ENCODE measurements at regions not wholly inside any gene's neighbourhood (a gene's known extent, or its start where the extent isn't known, plus 50 kb on each side); places are given as distances from the start of the nearest gene placed in this dataset.

DNA sequence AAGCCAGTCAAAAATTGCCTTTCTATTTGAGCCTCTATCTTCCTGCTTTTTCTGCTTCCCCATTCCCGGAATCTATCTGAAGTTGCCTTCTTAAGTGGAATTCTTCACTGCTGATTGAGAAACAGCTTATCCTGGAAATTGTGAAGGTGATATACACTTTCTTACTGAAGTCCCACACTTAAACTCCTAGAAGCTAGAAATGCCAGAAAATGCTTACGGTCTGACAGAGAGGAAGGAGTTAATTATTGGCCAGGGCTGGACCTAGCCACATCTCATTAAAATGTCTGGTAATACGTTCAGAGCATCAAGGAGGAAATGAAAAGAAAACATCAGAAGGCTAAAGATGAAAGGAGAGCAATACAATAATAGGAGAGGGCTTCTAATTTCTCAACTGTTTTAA is 292.5 kb upstream of the SNX7 start:
- Histone ChIP-seq H3K9ac (ENCODE audit: control insufficient read depth, insufficient read depth, low read length) (no peak overlapping the region), H3K27ac (ENCODE audit: control insufficient read depth, insufficient read depth) (no peak overlapping the region)
- BruUV-seq (replicated peaks): no TSS peak

GRCh38 chr1:98367426-98367825 is 294.1 kb upstream of the SNX7 start:
- ChIA-PET RAD21 (ENCODE audit: unreplicated experiment) (no interaction called here), SMC1A (ENCODE audit: uncharacterized antibody, unreplicated experiment) (no interaction called here), POLR2A (no interaction called here), CTCF (interaction anchor here (0.6 kb wide), 1 partner anchor 9 kb away, joined by 3 read pairs; no protein-coding TSS in a partner anchor)
- H3K27me3 ChIP-seq (replicated peaks in 1 of 2; ENCODE audit: control insufficient read depth in 2 of 2, insufficient read depth in 2 of 2, low read length in 1 of 2): no peaks in the 10 kb centered on the region; a peak in 1 of 4 replicates
- no peak overlapping the region for H3K4me2 ChIP-seq (ENCODE audit: control insufficient read depth, insufficient read depth)
- H3K9ac ChIP-seq (ENCODE audit: control insufficient read depth, insufficient read depth, low read length): no peak overlapping the region; the same call in 1 of the 2 replicates
- H2AFZ ChIP-seq (ENCODE audit: control insufficient read depth, low read depth, low read length): no peak overlapping the region
- ATAC-seq: no peak
- 0% methylated on average over 4 of the region's 4 CpGs for WGBS (ENCODE audit: insufficient coverage, insufficient replicate concordance, low lambda C conversion rate, missing lambda C conversion rate)
- no peaks in the 10 kb centered on the region for H3K4me1 ChIP-seq (ENCODE audit: control insufficient read depth, insufficient read depth, low read length)
- no peak for FAIRE-seq
- no peaks in the 10 kb centered on the region for H3K36me3 ChIP-seq (ENCODE audit: control insufficient read depth in 2 of 2, insufficient read depth in 2 of 2, low read length in 1 of 2)
- DNase-seq (ENCODE audit: low read depth, low spot score): no peak
- H4K20me1 ChIP-seq (ENCODE audit: control insufficient read depth, insufficient read depth): no peaks in the 10 kb centered on the region
- H3K27ac ChIP-seq (ENCODE audit: control insufficient read depth, insufficient read depth): no peak overlapping the region
- in situ Hi-C loops (cut with MboI) (no loop called here), intact Hi-C loops (cut with micrococcal nuclease; ENCODE audit: unreplicated experiment) (no loop called here)
- no peak overlapping the region for H3K4me3 ChIP-seq
- BruUV-seq (replicated peaks): no TSS peak
- H3K9me3 ChIP-seq (replicated peaks; ENCODE audit: control insufficient read depth, insufficient read depth, low read length): no peaks in the 10 kb centered on the region
- H3K79me2 ChIP-seq (ENCODE audit: control insufficient read depth, insufficient read depth, low read length): no peaks in the 10 kb centered on the region
- TF ChIP-seq RBBP5 (conservative IDR thresholded peaks at IDR 0.05) (no peak), CUX1 (IDR thresholded peaks at IDR 0.05; ENCODE audit: insufficient replicate concordance, low read depth, low read length) (no peak), RFX5 (IDR thresholded peaks at IDR 0.05; ENCODE audit: low read depth, low read length) (no peak), MEF2A (IDR thresholded peaks at IDR 0.05; ENCODE audit: insufficient read depth, low read depth, low read length) (no peak)
- TF ChIP-seq, protein P1, sequence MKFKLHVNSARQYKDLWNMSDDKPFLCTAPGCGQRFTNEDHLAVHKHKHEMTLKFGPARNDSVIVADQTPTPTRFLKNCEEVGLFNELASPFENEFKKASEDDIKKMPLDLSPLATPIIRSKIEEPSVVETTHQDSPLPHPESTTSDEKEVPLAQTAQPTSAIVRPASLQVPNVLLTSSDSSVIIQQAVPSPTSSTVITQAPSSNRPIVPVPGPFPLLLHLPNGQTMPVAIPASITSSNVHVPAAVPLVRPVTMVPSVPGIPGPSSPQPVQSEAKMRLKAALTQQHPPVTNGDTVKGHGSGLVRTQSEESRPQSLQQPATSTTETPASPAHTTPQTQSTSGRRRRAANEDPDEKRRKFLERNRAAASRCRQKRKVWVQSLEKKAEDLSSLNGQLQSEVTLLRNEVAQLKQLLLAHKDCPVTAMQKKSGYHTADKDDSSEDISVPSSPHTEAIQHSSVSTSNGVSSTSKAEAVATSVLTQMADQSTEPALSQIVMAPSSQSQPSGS (IDR thresholded peaks at IDR 0.05; ENCODE audit: low read length): no peak

More for the DNA sequence above, 292.5 kb upstream of the SNX7 start:
- ChIA-PET SMC1A (ENCODE audit: uncharacterized antibody, unreplicated experiment) (no interaction called here), POLR2A (no interaction called here), RAD21 (ENCODE audit: unreplicated experiment) (no interaction called here), CTCF (no interaction called here)
- TF ChIP-seq, protein P2, sequence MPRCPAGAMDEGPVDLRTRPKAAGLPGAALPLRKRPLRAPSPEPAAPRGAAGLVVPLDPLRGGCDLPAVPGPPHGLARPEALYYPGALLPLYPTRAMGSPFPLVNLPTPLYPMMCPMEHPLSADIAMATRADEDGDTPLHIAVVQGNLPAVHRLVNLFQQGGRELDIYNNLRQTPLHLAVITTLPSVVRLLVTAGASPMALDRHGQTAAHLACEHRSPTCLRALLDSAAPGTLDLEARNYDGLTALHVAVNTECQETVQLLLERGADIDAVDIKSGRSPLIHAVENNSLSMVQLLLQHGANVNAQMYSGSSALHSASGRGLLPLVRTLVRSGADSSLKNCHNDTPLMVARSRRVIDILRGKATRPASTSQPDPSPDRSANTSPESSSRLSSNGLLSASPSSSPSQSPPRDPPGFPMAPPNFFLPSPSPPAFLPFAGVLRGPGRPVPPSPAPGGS (IDR thresholded peaks at IDR 0.05; ENCODE audit: borderline replicate concordance, insufficient read depth, low read depth, low read length, poor library complexity, severe bottlenecking): no peak
- TF ChIP-seq SMAD1 (IDR thresholded peaks at IDR 0.05; ENCODE audit: low read depth, partially characterized antibody): no peak
- TF ChIP-seq NFYB (IDR thresholded peaks at IDR 0.05; ENCODE audit: insufficient read depth, low read depth, low read length): no peak
- no peak for TF ChIP-seq DPF2 (IDR thresholded peaks at IDR 0.05)
- TF ChIP-seq IKZF2 (IDR thresholded peaks at IDR 0.05): no peak
- no peak for TF ChIP-seq WRNIP1 (IDR thresholded peaks at IDR 0.05; ENCODE audit: borderline replicate concordance, low read depth, low read length)
- TF ChIP-seq STAT1 (conservative IDR thresholded peaks at IDR 0.05): no peak
- TF ChIP-seq ESRRA (IDR thresholded peaks at IDR 0.05; ENCODE audit: low read length): no peak
- TF ChIP-seq ZSCAN29 (IDR thresholded peaks at IDR 0.05): no peak
- no peak for TF ChIP-seq ZNF384 (IDR thresholded peaks at IDR 0.05; ENCODE audit: borderline replicate concordance, low read depth, low read length)
- no peak for TF ChIP-seq ETV6 (conservative IDR thresholded peaks at IDR 0.05 in 1 of 2, IDR thresholded peaks at IDR 0.05 in 1 of 2; ENCODE audit: borderline replicate concordance in 1 of 2, low read depth in 1 of 2)
- no peak overlapping the region for H3K4me3 ChIP-seq
- H3K9me3 ChIP-seq (replicated peaks; ENCODE audit: control insufficient read depth, insufficient read depth, low read length): no peaks in the 10 kb centered on the region
- ATAC-seq (no peak), FAIRE-seq (no peak), DNase-seq (ENCODE audit: low read depth, low spot score) (no peak)
- H3K36me3 ChIP-seq (ENCODE audit: control insufficient read depth in 2 of 2, insufficient read depth in 2 of 2, low read length in 1 of 2): no peaks in the 10 kb centered on the region
- no peak overlapping the region for H2AFZ ChIP-seq (ENCODE audit: control insufficient read depth, low read depth, low read length)
- no peaks in the 10 kb centered on the region; a peak in 1 of 4 replicates for H3K27me3 ChIP-seq (replicated peaks in 1 of 2; ENCODE audit: control insufficient read depth in 2 of 2, insufficient read depth in 2 of 2, low read length in 1 of 2)
- H3K4me1 ChIP-seq (ENCODE audit: control insufficient read depth, insufficient read depth, low read length): no peaks in the 10 kb centered on the region
- no peak overlapping the region for H3K4me2 ChIP-seq (ENCODE audit: control insufficient read depth, insufficient read depth)
- no peaks in the 10 kb centered on the region for H4K20me1 ChIP-seq (ENCODE audit: control insufficient read depth, insufficient read depth)
- no peaks in the 10 kb centered on the region for H3K79me2 ChIP-seq (ENCODE audit: control insufficient read depth, insufficient read depth, low read length)
- intact Hi-C loops (cut with micrococcal nuclease; ENCODE audit: unreplicated experiment) (no loop called here), in situ Hi-C loops (cut with MboI) (no loop called here)
- WGBS (ENCODE audit: insufficient coverage, insufficient replicate concordance, low lambda C conversion rate, missing lambda C conversion rate): 33% methylated on average over 3 of the region's 3 CpGs

Data from GM12878 (cell line).